Right lobe of liver (tissue), 6 donors: ENCODE measurements at regions not wholly inside any gene's neighbourhood (a gene's known extent, or its start where the extent isn't known, plus 50 kb on each side); places are given as distances from the start of the nearest gene placed in this dataset.

ENCODE experiments used
- ATAC-seq, 4 donors: fragments of 200-7000 bp; cut with Tn5 transposase; one replicate each; pipeline ENCODE4 v1.9.1; 2020; ENCODE audit warnings: mild to moderate bottlenecking in 4 of 4, moderate library complexity in 4 of 4
- DNase-seq, 3 donors: peaks; one replicate each; pipeline ENCODE4 v3.0.0-alpha.2; 2020
- H3K27ac ChIP-seq, 3 donors: fragments of 200-600 bp; one replicate each; pipeline ENCODE4 v1.8.0; 2022
- H3K27me3 ChIP-seq, 2 donors: fragments of 200-600 bp; one replicate each; pipeline ENCODE4 v1.8.0; 2022
- H3K36me3 ChIP-seq, 4 donors: fragments of 200-600 bp; sonication (generic) in 1 of 4; one replicate each; pipeline versions ENCODE4 v1.5.1 to v1.8.0; 2017 to 2022; ENCODE audit warnings: control low read depth in 1 of 4
- H3K4me1 ChIP-seq, 4 donors: fragments of 200-600 bp; sonication (generic) in 1 of 4; one replicate each; pipeline versions ENCODE4 v1.5.1 to v1.8.0; 2017 to 2022; ENCODE audit warnings: control low read depth in 1 of 4
- H3K4me3 ChIP-seq, 3 donors: fragments of 200-600 bp; one replicate each; pipeline ENCODE4 v1.8.0; 2022
- H3K9me3 ChIP-seq, 4 donors: fragments of 200-600 bp; sonication (generic) in 1 of 4; one replicate each; pipeline versions ENCODE4 v1.5.1 to v1.8.0; 2017 to 2022; ENCODE audit warnings: control low read depth in 1 of 4
- POLR2A ChIP-seq: fragments of 450-650 bp; IDR thresholded peaks from one replicate; pipeline ENCODE4 v1.6.1; 2017; ENCODE audit warnings: antibody characterized with exemption, mild to moderate bottlenecking
- WGBS: methylation state at CpG from one replicate; pipeline ENCODE4 v1.1.6; 2018; ENCODE audit warnings: low coverage, low lambda C conversion rate; ENCODE audit not compliant: insufficient coverage; ENCODE audit errors: missing lambda C conversion rate; 5-methylcytosine and 5-hydroxymethylcytosine counted together
- intact Hi-C, 2 donors: fragments of 100-400 bp; cut with DNase I; formaldehyde crosslinking; loops; one replicate each; pipeline versions ENCODE4 v1.11.2 to v1.14.1; 2022
- TF ChIP-seq, protein P1 (sequence below), 4 donors: fragments of 200-600 bp in 3 of 4; fragments of 450-650 bp in 1 of 4; IDR thresholded peaks; one replicate each; pipeline versions ENCODE4 v1.5.1 to v1.8.0; 2016 to 2022; ENCODE audit warnings: antibody characterized with exemption in 4 of 4, mild to moderate bottlenecking in 2 of 4
- donor health status: DM: no; HTN: yes; CAD: no.
- donor health status: DM: no; HTN: no; CAD: no.
- donor health status: DM: no; HTN: no; CAD: no.
- donor health status: DM: no; HTN: yes; CAD: no.
- donor health status: DM: no; HTN: yes; CAD: no.

DNA sequence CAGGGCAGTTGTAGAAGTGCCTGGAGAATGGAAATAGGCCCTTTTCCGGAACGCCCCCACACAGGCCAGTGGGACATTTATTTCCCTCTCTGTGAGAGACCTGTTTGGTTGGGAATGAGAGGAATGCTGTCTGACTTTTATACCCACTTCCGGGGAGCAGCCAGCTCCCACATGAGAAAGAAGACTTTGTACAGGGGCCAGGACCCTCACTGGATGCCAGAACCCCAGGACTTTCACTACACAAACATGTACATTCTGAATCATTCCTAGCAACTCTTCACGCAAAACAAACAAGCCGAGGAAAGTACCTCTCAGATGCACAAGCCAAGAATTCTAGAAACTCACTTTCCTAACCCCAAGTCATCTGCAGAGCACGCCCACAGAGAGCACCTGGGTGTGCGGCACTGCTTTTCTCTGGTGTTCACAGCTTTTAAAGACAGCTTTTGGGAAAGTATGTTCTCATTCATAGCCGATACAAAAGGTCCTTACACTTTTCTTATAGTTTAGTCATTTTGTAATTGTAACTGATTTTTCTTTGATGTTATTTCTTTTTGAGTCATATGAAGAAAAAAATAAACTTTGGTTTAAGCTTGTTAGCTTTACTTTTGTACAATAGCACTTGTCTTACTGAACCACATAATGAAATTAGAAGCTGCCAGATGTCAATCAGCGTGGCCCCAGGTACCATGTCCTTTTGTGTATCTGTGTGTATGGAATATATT, 856.1 kb upstream of the ID2 start:
- intact Hi-C loops = no loop called here
- Histone ChIP-seq H3K36me3 (no peaks in the 10 kb centered on the region), H3K27me3 (no peaks in the 10 kb centered on the region), H3K4me1 (no peaks in the 10 kb centered on the region), H3K4me3 (no peak overlapping the region), H3K9me3 (no peaks in the 10 kb centered on the region), H3K27ac (no peak overlapping the region)
- DNase-seq (no peak), ATAC-seq (peak in 1 of 4 donors; percentile 47)
- 87% methylated on average over 6 of the region's 9 CpGs for WGBS
- TF ChIP-seq POLR2A = no peak
- TF ChIP-seq, protein P1, sequence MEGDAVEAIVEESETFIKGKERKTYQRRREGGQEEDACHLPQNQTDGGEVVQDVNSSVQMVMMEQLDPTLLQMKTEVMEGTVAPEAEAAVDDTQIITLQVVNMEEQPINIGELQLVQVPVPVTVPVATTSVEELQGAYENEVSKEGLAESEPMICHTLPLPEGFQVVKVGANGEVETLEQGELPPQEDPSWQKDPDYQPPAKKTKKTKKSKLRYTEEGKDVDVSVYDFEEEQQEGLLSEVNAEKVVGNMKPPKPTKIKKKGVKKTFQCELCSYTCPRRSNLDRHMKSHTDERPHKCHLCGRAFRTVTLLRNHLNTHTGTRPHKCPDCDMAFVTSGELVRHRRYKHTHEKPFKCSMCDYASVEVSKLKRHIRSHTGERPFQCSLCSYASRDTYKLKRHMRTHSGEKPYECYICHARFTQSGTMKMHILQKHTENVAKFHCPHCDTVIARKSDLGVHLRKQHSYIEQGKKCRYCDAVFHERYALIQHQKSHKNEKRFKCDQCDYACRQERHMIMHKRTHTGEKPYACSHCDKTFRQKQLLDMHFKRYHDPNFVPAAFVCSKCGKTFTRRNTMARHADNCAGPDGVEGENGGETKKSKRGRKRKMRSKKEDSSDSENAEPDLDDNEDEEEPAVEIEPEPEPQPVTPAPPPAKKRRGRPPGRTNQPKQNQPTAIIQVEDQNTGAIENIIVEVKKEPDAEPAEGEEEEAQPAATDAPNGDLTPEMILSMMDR (IDR thresholded peaks at IDR 0.05) = no peak

DNA sequence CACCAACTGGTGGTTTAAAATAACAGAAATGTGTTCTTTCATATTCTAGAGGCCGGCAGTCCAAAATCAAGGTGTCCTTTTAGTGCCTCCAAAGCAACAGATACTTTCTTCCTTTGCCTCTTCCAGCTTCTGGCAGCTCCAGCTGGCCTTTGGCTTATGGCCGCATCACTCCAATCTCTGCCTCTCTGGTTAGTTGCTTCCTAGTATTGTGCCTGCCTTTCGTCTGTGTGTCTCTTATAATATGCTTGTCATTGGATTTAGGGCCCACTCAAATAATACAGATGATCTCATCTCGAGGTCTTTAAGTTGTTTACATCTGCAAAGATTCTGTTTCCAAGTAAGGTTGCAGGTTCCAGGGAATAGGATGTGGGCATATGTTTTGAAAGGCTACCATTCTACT, 855.2 kb upstream of the ID2 start:
- Histone ChIP-seq H3K9me3 (no peaks in the 10 kb centered on the region), H3K4me3 (no peak overlapping the region), H3K27ac (no peak overlapping the region), H3K4me1 (no peaks in the 10 kb centered on the region), H3K36me3 (no peaks in the 10 kb centered on the region), H3K27me3 (no peaks in the 10 kb centered on the region)
- no peak for DNase-seq
- intact Hi-C loops = no loop called here
- ATAC-seq = no peak
- 86% methylated on average over 3 of the region's 4 CpGs for WGBS
- TF ChIP-seq, protein P1 (IDR thresholded peaks at IDR 0.05) = no peak
- TF ChIP-seq POLR2A = no peak

DNA sequence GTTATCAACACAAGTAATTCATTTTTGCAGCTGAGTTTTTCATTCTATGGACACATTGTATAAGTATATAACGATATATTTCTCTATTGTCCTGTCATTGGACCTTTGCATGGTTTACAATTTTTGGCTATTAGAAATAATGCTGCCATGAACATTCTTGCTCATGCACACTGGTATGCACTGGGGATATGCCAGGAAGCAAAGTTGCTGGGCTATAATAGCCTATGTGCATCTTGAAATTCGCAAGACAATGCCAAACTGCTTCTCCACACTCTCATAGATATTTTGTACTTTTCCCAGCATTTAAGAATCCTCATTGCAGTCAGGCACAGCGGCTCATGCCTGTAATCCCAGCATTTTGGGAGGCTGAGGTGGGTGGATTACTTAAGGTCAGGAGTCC, 852.6 kb upstream of the ID2 start:
- no peak overlapping the region for H3K27ac ChIP-seq
- H3K4me3 ChIP-seq = no peak overlapping the region
- intact Hi-C loops = no loop called here
- H3K36me3 ChIP-seq = no peaks in the 10 kb centered on the region
- 87% methylated on average over 3 of the region's 3 CpGs for WGBS
- no peaks in the 10 kb centered on the region for H3K4me1 ChIP-seq
- TF ChIP-seq POLR2A = no peak
- TF ChIP-seq, protein P1 (IDR thresholded peaks at IDR 0.05) = no peak
- H3K27me3 ChIP-seq = no peaks in the 10 kb centered on the region
- DNase-seq (no peak), ATAC-seq (no peak)
- H3K9me3 ChIP-seq = no peaks in the 10 kb centered on the region

DNA sequence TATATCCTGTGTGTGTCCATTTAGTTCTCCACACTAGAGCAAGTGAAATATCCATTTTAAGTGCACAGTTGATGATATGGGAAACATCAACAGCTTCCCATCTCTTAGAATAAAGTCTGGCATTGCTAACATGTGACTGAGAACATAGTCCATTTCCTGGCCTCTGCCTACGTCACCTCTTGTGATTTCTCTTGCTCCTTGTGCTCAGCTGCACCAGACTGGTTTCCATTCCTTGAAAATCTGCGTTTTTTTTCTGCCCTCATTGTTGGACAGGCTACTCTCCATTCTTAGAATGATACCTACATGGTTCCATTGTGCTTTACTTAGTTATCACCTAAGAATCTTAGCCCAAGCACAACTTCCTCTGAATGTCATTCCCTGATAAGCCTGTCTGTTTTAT, 851.2 kb upstream of the ID2 start:
- Histone ChIP-seq H3K27me3 (no peaks in the 10 kb centered on the region), H3K9me3 (no peaks in the 10 kb centered on the region), H3K4me3 (no peak overlapping the region), H3K27ac (no peak overlapping the region), H3K36me3 (no peaks in the 10 kb centered on the region), H3K4me1 (no peaks in the 10 kb centered on the region)
- intact Hi-C loops = no loop called here
- TF ChIP-seq POLR2A = no peak
- TF ChIP-seq, protein P1 (IDR thresholded peaks at IDR 0.05) = no peak
- no peak for ATAC-seq
- no peak for DNase-seq
- WGBS = 54% methylated on average over 2 of the region's 2 CpGs
